Stimulated activated CD4-positive, alpha-beta T cell treated with anti-CD3 and anti-CD28 coated beads, Interleukin-4, amount 100 ng/mL, for 1 hour (primary cell): ENCODE measurements at regions not wholly inside any gene's neighbourhood (a gene's known extent, or its start where the extent isn't known, plus 50 kb on each side); places are given as distances from the start of the nearest gene placed in this dataset.
"Not testable (repeated sequence)": the region's sequence is repeated elsewhere in the genome, so short reads cannot be mapped to it uniquely, and the experiment has no call there.

Source experiments
- DNase-seq: peaks from one replicate; pipeline ENCODE4 v3.0.0-alpha.2; 2020

DNA sequence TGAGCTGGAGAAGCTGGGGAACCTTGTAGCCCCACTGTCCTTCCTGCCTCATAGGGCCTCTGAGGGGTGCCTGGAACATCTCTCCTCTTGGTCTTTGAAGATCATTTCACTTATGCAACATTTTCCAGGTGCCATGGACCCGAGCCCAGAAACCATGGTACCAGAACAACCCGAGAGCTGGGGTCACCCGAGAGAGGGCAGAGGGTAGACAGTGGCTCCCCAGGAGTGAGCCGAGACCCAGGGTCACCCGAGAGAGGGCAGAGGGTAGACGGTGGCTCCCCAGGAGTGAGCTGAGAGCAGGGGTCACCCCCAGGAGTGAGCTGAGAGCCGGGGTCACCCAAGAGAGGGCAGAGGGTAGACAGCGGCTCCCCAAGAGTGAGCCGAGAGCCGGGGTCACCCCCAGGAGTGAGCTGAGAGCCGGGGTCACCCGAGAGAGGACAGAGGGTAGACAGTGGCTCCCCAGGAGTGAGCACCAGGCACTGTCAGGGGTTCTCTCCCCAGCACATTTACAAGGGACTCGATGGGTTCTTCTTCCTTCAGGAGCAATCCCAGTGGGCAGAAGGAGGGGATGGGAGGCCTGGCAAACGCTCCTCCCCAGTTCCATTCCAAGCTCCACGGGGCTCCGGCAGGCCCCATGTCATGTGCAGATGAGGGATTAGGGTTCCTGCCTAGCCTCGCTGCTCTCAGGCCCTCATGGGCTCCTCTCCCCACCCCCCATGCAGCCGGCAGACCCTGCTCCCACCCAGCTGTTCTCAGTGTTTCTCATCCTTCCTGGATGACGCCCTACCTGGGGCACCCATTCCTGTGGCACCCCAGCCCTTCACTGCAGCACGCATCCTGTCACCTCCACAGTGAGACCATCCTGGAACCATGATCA is 163.5 kb downstream of the RTP5 start:
- no peak for DNase-seq

GRCh38 chr2:242034138-242034537 is 164.6 kb downstream of the RTP5 start:
- no peak for DNase-seq

DNA sequence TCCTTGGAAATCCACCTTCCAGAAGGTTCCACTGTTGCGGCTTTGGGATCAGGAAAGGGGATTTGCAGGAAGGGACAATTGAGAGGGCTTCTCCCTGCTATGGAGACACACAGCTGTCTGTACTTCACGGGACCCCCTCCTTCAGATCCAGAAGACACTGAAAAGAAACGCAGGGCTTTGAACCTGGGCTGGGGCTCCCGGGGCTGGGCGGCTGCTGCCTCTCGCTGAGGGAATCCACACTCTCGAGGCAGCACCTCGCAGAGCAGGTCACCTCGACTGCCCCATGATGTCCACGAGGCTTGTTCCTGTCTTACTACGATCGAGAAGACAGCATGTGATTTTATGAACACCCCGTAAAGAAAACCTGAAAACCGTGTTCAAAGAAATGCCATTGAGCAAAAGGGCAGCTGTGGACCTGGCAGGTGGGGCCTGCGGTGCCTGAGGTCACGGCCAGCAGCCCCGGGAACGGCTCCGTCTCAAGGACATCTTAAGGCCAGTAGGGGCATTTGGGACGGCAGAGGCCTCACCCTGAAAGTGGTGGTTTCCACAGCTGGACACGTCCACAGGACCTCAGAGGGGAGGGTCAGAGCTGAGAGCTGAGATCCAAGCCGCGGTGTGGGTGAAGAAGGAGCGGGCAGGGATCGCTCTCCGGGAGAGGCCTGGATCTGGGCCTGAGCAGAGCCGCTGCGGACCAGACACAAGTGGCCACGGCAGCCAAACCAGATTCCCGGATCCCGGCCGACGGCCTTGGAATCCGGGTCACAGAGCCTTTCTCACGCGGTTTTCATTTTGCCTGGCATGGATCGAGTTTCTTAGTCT is 165.7 kb downstream of the RTP5 start:
- no peak for DNase-seq

DNA sequence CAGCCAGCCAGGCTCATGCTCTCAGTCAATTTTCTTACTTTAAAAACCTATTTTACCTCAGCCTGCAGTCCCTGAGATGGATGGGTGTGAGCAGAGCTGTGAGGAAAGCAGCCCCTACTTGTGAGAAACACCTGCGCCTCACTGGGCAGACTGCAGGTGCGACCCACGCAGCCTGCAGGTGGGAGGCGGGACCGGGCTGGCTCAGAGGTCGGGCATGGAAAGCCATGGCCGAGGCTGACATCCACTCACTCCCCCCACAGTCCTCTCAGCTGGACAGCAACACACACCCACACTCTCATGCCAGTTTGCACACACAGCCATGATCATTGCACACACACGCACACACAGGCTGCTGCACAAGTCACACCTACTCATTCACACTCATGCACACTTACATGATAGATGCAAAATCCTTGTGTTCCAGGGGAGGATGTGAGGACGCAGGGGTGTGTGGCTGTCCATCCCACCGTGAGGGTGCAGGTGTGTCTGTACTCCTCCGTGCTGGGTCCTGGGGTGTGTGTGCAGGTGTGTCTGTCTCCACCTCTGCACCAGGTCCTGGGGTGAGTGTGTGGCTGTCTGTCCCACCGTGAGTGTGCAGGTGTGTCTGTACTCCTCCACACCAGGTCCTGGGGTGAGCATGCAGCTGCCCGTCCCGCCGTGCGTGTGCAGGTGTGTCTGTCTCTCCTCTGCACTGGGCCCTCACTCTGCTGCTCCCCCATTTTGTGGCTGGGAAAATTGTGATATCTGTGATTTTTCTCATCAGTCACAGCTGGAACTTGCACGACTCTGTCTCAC is 166.5 kb downstream of the RTP5 start:
- no peak for DNase-seq

DNA sequence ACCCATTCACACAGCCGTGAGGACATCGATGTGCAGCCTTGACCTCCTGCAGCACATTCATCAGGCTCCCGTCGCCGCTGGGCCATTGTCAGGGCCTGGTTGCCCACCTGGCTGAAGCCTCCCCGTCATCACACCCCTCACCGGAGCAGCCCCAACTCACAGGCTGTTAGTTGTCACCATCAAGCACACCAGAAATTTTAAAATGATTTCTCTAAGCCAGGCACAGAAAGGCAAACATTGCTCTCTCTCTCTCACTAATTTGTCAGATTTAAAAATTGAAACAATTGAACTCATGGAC is 167.1 kb downstream of the RTP5 start:
- DNase-seq, result no peak

GRCh38 chr2:242038166-242038927 is 168.8 kb downstream of the RTP5 start:
- no peak for DNase-seq

GRCh38 chr2:242038928-242039341 is 169.4 kb downstream of the RTP5 start:
- DNase-seq, result no peak

DNA sequence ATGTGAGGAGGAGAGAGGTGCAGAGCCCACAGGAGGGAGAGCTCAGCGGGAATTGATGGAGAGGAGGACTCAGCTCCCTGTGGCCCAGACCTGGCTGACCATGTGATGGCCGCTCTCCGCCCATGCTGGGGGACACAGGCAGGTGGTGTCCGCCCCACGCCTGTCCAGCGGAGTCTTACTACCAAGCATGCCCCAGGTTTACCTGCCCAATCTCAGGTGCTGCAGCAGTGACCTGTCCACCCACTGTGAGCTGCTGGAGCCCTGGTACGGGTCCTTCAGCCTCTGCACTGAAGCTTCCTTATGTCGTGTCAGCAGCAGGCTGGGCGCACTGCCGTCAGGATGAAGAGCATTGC is 170.8 kb downstream of the RTP5 start:
- no peak for DNase-seq

GRCh38 chr2:242040681-242041080 is 171.2 kb downstream of the RTP5 start:
- DNase-seq, result no peak

DNA sequence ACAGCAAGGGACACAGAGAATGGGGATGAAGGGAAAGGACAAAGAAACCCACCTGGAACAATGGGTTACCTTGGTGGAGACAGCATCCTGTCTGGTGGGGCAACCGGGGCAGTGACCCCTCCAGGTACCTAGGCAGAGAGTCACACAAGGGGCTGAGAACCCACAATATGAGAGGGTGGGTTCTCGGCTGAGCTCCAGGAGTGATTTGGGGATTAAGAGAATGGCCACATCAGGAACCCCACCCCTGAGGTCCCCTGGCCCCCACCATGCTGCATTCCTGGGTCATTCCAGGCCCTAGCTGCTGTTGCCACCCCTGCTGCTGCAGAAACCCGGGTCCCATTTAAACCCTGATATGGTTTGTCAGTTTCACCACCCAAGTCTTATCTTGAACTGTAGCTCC is 172.3 kb downstream of the RTP5 start:
- DNase-seq, result no peak

GRCh38 chr2:242043538-242044312 is 174.2 kb downstream of the RTP5 start:
- no peak for DNase-seq

- DNase-seq, result no peak
These were observed 174.7 kb downstream of the RTP5 start for GRCh38 chr2:242044313-242044590.

- DNase-seq, result not testable (repeated sequence)
These were observed 176.1 kb downstream of the RTP5 start for GRCh38 chr2:242045596-242046144.

DNA sequence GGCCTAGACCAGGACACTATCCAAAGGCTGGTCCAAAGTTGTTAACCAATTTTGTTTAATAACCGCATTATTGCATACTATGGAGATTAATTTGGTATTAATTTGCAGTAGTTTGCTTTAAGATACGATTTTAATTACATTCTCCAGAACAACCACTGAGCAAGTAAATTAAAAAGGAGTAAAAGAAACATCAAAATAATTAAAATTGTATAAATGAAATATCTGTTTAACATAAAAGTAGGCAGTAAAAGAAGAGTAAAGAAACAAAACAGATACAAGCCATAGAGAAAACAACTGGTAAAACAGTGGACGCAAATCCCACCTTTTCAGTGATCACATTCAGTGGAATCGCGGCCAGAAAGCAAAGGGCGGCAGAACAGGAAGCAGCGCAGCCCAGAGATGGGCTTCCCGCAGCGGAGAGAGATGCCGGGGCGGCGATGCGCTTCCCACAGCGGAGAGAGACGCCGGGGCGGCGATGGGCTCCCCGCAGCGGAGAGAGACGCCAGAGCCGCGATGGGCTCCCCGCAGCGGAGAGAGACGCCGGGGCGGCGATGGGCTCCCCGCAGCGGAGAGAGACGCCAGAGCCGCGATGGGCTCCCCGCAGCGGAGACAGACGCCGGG is 176.8 kb downstream of the RTP5 start:
- no peak for DNase-seq

DNA sequence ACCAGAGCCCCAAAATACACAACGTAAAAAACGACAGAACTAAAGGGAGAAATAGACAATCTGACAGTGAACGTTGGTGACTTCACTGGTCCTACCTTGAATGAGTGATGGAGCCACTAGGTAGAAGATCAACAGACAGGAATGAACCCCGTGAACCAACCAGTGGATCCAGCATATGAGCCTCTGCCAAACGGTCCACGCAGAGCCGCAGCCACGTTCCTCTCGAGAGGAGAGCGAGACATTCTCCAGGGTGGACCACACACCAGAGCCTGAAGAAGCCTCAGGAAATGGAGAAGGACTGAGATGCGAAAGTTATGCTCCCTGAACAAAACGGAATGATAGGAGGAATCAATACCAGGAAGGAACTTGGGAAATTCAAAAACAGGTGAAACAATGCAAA is 178.4 kb downstream of the RTP5 start:
- no peak for DNase-seq

GRCh38 chr2:242048479-242048878 is 178.9 kb downstream of the RTP5 start:
- no peak for DNase-seq

GRCh38 chr2:242049492-242049891 is 180.0 kb downstream of the RTP5 start:
- DNase-seq, result not testable (repeated sequence)

GRCh38 chr2:242051463-242051862 is 181.9 kb downstream of the RTP5 start:
- DNase-seq, result no peak

- no peak for DNase-seq
These were observed 182.9 kb downstream of the RTP5 start for GRCh38 chr2:242052421-242052820.

GRCh38 chr2:242053921-242054320 is 184.4 kb downstream of the RTP5 start:
- no peak for DNase-seq

- no peak for DNase-seq
These were observed 184.9 kb downstream of the RTP5 start for GRCh38 chr2:242054406-242054805.
